MM.1S (cell line): ENCODE measurements at regions not wholly inside any gene's neighbourhood (a gene's known extent, or its start where the extent isn't known, plus 50 kb on each side); places are given as distances from the start of the nearest gene placed in this dataset.
"Not testable (repeated sequence)": the region's sequence is repeated elsewhere in the genome, so short reads cannot be mapped to it uniquely, and the experiment has no call there.

Source experiments
- EZH2phosphoT487 ChIP-seq: fragments of 300-600 bp; sonication (generic); IDR thresholded peaks from 2 replicates; pipeline ENCODE4 v1.6.1; 2018; ENCODE audit warnings: antibody characterized with exemption, low read length
- TF ChIP-seq, protein P1 (sequence below): fragments of 300-600 bp; sonication (generic); IDR thresholded peaks from 2 replicates; pipeline ENCODE4 v1.5.1; 2016; ENCODE audit warnings: antibody characterized with exemption, low read length, mixed read lengths

- TF ChIP-seq EZH2phosphoT487 = not testable (repeated sequence)
- TF ChIP-seq, protein P1, sequence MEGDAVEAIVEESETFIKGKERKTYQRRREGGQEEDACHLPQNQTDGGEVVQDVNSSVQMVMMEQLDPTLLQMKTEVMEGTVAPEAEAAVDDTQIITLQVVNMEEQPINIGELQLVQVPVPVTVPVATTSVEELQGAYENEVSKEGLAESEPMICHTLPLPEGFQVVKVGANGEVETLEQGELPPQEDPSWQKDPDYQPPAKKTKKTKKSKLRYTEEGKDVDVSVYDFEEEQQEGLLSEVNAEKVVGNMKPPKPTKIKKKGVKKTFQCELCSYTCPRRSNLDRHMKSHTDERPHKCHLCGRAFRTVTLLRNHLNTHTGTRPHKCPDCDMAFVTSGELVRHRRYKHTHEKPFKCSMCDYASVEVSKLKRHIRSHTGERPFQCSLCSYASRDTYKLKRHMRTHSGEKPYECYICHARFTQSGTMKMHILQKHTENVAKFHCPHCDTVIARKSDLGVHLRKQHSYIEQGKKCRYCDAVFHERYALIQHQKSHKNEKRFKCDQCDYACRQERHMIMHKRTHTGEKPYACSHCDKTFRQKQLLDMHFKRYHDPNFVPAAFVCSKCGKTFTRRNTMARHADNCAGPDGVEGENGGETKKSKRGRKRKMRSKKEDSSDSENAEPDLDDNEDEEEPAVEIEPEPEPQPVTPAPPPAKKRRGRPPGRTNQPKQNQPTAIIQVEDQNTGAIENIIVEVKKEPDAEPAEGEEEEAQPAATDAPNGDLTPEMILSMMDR = not testable (repeated sequence)
These were observed 149.6 kb upstream of the PDE1C start for GRCh38 chr7:32219831-32220230.
